NCI-H2107 treated with DMSO at 0.1 percent for 48 hours (cell line): ENCODE measurements at regions not wholly inside any gene's neighbourhood (a gene's known extent, or its start where the extent isn't known, plus 50 kb on each side); places are given as distances from the start of the nearest gene placed in this dataset.
"Not testable (repeated sequence)": the region's sequence is repeated elsewhere in the genome, so short reads cannot be mapped to it uniquely, and the experiment has no call there.

Experiments
- DNase-seq: peaks from one replicate; lab custom pipeline; 2025; ENCODE audit not compliant: unreplicated experiment; lab: John Stamatoyannopoulos, UW

- DNase-seq = no peak
Measured at GRCh38 chr6:112459758-112460304, 112.7 kb downstream of the RFPL4B start.

DNA sequence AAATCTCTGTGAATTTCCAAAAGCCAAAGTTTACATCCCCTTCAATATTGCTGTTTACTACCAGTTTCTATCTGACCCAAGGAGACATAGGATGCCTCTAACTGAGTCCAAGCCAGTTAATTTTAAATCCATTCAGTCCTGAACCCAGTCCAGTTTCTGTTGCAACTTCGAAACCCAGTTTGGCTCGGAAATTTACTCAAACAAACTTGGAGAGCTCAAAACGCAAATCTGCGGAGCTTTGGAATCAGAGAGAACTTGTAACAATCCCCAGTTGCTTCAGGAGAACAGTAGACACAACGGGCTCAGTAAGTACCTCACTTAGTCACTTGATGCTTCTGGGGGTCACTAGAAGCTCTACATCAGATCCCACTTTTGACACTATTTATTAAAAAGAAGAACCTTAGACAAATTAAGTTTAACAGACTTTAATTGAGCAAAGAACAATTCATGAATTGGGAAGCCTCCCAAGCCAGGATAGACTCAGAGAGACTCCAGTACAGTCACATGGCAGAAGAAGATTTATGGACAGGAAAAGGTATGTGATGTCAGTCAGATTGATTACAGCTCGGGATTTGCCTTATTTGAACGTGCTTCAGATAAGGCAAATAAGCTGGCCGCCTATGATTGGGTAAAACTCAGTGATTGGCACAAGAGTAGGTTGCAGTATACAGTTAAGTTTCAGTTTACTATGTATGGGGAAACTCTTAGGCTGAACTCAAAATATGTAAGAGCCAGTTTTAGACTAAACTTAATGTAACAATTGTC is 118.0 kb downstream of the RFPL4B start:
- DNase-seq = no peak

GRCh38 chr6:112466373-112467151 is 119.4 kb downstream of the RFPL4B start:
- no peak for DNase-seq

GRCh38 chr6:112468359-112468758 is 121.2 kb downstream of the RFPL4B start:
- no peak for DNase-seq

- no peak for DNase-seq
Measured at GRCh38 chr6:112469306-112469705, 122.2 kb downstream of the RFPL4B start.

DNA sequence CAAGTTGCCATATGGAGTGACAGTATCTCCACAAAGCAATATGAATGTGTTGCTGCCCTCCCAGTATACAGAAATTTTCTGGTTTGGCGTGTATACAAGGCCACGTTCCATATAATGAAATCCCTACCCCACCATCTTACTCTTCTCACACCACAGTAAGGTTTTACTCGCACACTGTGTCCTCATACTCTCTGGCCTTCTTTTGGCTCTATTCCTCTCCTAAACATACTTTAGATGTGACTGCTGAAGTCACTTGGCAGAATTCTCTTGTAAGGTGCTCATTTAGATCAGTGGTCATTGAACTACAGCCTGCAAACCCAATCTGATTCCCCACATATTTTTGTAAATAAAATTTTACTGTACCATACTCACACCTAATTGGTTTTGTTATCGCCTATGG is 123.2 kb downstream of the RFPL4B start:
- DNase-seq = no peak

GRCh38 chr6:112470950-112471349 is 123.8 kb downstream of the RFPL4B start:
- DNase-seq = no peak

GRCh38 chr6:112475083-112475482 is 128.0 kb downstream of the RFPL4B start:
- DNase-seq = no peak

GRCh38 chr6:112477125-112477524 is 130.0 kb downstream of the RFPL4B start:
- DNase-seq = no peak

GRCh38 chr6:112478036-112478435 is 130.9 kb downstream of the RFPL4B start:
- no peak for DNase-seq

GRCh38 chr6:112479975-112480374 is 132.8 kb downstream of the RFPL4B start:
- not testable (repeated sequence) for DNase-seq

- no peak for DNase-seq
Measured at GRCh38 chr6:112480553-112480952, 133.4 kb downstream of the RFPL4B start.

- DNase-seq = no peak
Measured at GRCh38 chr6:112481211-112481610, 134.1 kb downstream of the RFPL4B start.

- no peak for DNase-seq
Measured at GRCh38 chr6:112482373-112482772, 135.2 kb downstream of the RFPL4B start.

DNA sequence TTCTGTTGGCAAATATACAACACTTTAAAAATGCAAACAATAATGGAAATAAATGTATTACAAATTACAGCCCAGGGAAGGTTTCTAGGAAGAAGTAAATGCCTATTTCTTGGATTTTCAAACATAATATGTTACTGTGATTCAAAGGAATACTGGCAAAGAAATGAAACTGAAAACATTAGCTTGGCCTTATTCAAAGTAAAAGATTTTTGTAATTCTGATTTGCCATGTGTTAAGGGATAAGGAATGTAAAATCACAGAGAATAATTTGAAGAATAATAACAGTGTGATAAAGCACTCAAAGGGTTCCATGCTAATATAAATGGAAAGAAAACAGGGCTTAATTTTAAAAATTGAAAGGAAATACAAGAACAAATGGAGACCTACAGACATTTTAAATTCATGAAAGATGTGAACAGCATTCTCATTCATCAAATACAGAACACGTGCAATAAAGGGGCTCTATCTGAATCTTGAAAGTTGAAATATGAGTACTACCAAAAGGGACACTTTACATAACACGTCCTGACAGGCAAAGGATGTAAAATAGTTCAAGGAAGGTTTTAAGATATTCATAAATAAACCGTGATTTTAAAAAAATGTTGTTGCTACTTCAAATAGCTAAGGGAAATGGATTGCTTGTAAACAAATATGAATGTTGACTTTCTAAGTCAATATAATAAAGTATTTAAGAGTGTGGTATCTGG is 138.1 kb downstream of the RFPL4B start:
- no peak for DNase-seq

- DNase-seq = no peak
Measured at GRCh38 chr6:112485827-112486212, 138.7 kb downstream of the RFPL4B start.

DNA sequence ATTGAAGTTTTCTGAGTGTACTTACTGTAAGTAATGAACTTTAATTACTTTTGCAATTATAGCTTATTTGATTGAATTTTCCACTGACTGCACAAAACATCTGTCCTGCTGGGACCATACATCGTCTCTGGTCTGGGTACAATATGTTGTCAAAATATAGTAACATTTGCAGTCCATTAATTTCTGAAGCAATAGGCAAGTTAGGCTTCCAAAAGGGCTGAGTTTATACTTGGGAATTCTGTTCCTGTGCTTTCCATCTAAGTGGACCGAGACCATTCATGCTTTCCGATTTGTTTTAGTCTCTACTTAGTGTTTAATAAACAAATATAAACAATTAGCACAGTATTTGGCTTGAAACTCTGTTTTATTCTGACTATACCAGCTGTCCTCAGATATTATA is 139.3 kb downstream of the RFPL4B start:
- no peak for DNase-seq

- DNase-seq = no peak
Measured at GRCh38 chr6:112488238-112488637, 141.1 kb downstream of the RFPL4B start.

GRCh38 chr6:112501705-112502104 is 154.6 kb downstream of the RFPL4B start:
- DNase-seq = no peak

- DNase-seq = no peak
Measured at GRCh38 chr6:112502351-112503090, 155.4 kb downstream of the RFPL4B start.

DNA sequence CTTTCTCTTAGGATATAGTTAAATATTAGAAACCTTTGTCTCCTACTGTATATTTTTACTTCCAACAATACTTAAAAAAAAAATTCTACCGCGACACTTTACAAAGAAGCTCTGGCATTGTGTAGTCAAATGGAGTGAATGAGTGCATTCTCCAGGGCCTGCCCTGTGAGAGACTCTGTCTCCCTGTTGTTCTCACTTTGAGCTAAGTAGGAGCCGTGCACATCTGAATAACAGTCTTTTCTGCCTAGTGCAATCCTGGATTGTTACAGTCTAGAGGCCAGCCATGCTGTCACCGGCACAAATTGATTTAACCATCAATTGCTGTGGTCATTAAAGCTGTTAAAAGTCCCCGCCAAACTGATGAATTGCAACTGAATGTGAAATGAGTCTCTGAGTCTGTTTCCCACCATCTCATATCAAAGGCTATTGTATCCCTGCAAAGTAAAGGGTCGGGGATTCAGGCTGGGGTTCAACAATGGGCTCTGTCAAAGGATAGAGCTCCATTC is 156.0 kb downstream of the RFPL4B start:
- DNase-seq = no peak
